ENCODE measurements at regions not wholly inside any gene's neighbourhood (a gene's known extent, or its start where the extent isn't known, plus 50 kb on each side); places are given as distances from the start of the nearest gene placed in this dataset.

DNA sequence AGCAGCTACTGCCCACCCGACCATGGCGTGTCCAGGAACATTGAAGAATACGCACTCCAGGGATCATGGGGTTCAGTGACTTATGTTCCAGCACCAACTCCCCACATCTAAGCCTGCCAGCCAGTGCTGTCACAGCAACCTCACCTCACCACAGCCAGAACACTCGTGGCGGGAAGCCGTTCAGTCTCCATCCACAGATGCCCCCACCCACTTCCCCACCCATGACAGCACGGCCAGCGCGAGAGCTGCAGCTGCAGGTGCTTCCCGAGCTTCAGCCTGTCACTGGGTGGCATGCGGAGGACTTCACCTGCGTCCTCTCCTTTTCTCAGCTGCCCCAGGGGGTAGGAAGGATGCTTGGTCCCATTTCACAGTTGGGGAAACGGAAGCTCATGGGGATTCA is 50.3 kb downstream of the RBFOX3 start:
- Histone ChIP-seq H3K27me3 (no peaks in the 10 kb centered on the region), H3K27ac (no peak overlapping the region), H3K4me1 (no peaks in the 10 kb centered on the region), H3K9me3 (no peaks in the 10 kb centered on the region), H3K36me3 (no peaks in the 10 kb centered on the region), H3K4me3 (no peak overlapping the region)
- no peak for TF ChIP-seq POLR2A (IDR thresholded peaks at IDR 0.05)
- TF ChIP-seq CTCF (IDR thresholded peaks at IDR 0.05): no peak
- ATAC-seq (no peak), DNase-seq (peak in 1 of 3 donors; percentile 29)
- WGBS (ENCODE audit: insufficient coverage, low coverage, low lambda C conversion rate, missing lambda C conversion rate): 60% methylated on average over 7 of the region's 13 CpGs
- intact Hi-C loops (cut with DNase I): no loop called here

DNA sequence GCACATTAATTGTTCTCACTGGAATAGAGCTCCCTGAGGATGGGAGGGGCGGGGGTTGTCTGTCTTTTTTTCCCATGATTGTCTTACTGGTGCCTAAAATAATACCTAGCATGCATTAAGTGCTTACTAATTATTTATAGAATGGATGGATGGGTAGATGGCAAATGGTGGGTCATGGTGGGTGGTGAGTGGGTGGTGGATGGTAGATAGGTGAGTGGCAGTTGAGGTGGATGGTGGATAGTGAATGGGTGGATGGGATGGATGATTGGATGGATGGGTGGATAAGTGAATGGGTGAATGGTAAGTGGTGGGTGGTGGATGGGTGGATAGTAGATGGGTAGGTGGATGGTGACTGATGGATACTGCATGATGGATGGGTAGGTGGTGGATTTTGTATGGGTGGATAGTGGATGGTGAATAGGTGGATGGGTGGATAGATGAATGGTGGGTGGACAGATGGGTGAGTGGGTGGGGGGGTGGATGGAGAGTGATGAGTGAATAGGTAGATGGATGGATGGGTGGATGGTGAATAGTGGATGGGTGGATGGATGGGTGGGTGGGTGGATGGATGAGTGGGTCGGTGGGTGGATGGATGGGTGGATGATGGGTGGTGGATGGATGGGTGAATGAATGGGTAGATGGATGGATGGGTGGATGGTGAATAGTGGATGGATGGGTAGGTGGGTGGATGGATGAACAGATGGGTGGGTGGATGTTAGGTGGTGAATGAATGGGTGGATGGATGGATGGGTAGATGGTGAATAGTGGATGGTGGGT is 51.6 kb downstream of the RBFOX3 start:
- no peak for ATAC-seq

DNA sequence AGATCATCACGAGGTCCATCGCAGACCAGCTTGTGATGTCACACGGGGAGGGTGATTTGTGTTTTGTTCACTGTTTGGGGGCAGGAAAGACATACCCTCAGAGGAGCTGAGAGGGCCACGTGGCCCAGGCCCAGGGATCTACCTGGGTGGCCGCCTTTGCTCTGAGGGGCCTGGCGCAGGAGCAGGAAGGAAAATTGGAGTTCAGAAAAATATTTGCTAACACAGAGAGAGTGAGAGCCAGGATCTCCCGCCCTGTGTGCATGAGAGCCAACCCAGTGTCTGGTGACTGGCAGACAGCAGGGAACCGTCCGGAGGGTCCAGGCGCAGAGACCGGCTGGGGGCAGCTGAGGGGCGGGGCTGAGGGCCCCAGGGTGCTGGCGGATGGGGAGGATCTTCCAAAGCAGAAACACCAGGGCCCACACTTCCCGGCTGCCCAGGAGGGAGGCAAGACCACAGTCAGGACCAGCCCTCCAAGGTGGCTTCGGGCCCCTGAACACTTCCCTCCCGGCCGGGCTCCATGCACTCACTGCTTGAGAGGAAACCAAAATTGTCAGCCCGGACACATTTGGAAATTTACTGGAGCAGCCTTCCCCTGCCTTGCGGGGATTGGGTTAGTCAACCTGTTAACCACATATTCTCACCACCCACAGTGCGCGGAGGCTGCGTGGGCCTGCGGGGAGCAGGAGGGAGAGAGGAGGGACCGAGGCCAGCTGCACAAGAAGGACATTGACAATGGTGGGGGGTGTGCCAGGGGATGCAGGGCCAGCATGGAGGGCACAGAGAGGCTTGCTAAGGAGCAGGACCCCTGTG is 52.6 kb downstream of the RBFOX3 start:
- Histone ChIP-seq H3K9me3 (no peaks in the 10 kb centered on the region), H3K27me3 (no peaks in the 10 kb centered on the region), H3K27ac (no peak overlapping the region), H3K4me3 (no peak overlapping the region), H3K36me3 (no peaks in the 10 kb centered on the region), H3K4me1 (no peaks in the 10 kb centered on the region)
- ATAC-seq (no peak), DNase-seq (peak in 1 of 3 donors; percentile 44)
- intact Hi-C loops (cut with DNase I): no loop called here
- 30% methylated on average over 15 of the region's 24 CpGs for WGBS (ENCODE audit: insufficient coverage, low coverage, low lambda C conversion rate, missing lambda C conversion rate)
- TF ChIP-seq CTCF (IDR thresholded peaks at IDR 0.05): no peak
- TF ChIP-seq POLR2A (IDR thresholded peaks at IDR 0.05): no peak

More for the DNA sequence above, 51.6 kb downstream of the RBFOX3 start:
- Histone ChIP-seq H3K27me3 (no peaks in the 10 kb centered on the region), H3K4me1 (no peaks in the 10 kb centered on the region), H3K27ac (no peak overlapping the region), H3K36me3 (no peaks in the 10 kb centered on the region), H3K9me3 (no peaks in the 10 kb centered on the region), H3K4me3 (no peak overlapping the region)
- intact Hi-C loops (cut with DNase I): no loop called here
- no peak for TF ChIP-seq POLR2A (IDR thresholded peaks at IDR 0.05)
- no peak for TF ChIP-seq CTCF (IDR thresholded peaks at IDR 0.05)
- no peak for DNase-seq
- 64% methylated on average over 2 of the region's 2 CpGs for WGBS (ENCODE audit: insufficient coverage, low coverage, low lambda C conversion rate, missing lambda C conversion rate)

DNA sequence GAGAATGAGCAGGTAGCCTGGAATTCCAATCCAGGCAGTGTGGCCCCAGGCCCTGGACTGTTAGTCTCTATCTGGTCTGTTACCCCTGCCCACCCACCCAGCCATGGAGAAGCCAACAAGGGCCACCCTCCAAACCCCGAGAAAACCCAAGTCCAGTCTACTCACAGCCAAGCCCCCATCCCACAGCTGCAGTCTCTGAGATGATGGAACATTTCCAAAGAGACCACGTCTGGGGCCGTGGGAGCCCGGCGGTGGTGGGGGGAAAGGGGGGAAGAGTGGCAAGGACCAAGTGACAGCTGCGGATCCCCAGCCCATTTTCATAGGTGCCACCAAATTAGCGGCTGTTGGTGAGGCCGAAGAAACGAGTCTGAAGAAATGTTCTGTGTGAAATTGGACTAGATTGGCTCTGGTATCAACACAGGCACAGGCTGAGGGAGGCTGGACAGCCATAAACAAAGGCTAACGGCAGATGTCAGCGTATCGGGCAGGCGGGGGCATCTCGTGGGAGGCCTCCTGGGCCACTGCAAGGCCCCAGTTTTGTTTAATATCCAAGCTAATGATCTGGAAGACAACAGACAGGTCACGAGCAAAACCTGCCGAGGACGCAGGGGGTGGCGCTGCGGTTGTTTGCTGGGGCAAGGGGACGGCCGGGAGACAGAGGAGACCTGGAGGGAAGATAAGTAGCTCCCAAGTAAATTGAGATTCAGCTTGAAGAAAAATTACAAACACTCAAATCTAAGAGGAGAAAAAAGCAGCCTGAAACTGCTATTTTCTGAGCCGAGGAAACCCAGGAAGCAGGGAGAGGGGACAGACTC is 53.4 kb downstream of the RBFOX3 start:
- H3K4me3 ChIP-seq: no peak overlapping the region
- DNase-seq (peak in 1 of 3 donors; percentile 13), ATAC-seq (no peak)
- no peaks in the 10 kb centered on the region for H3K4me1 ChIP-seq
- H3K27me3 ChIP-seq: no peaks in the 10 kb centered on the region
- no peak overlapping the region for H3K27ac ChIP-seq
- H3K36me3 ChIP-seq: no peaks in the 10 kb centered on the region
- TF ChIP-seq POLR2A (IDR thresholded peaks at IDR 0.05) (no peak), CTCF (IDR thresholded peaks at IDR 0.05) (no peak)
- H3K9me3 ChIP-seq: no peaks in the 10 kb centered on the region
- WGBS (ENCODE audit: insufficient coverage, low coverage, low lambda C conversion rate, missing lambda C conversion rate): 44% methylated on average over 21 of the region's 22 CpGs
- intact Hi-C loops (cut with DNase I): no loop called here
